ENCODE measurements at regions not wholly inside any gene's neighbourhood (a gene's known extent, or its start where the extent isn't known, plus 50 kb on each side); places are given as distances from the start of the nearest gene placed in this dataset.

DNA sequence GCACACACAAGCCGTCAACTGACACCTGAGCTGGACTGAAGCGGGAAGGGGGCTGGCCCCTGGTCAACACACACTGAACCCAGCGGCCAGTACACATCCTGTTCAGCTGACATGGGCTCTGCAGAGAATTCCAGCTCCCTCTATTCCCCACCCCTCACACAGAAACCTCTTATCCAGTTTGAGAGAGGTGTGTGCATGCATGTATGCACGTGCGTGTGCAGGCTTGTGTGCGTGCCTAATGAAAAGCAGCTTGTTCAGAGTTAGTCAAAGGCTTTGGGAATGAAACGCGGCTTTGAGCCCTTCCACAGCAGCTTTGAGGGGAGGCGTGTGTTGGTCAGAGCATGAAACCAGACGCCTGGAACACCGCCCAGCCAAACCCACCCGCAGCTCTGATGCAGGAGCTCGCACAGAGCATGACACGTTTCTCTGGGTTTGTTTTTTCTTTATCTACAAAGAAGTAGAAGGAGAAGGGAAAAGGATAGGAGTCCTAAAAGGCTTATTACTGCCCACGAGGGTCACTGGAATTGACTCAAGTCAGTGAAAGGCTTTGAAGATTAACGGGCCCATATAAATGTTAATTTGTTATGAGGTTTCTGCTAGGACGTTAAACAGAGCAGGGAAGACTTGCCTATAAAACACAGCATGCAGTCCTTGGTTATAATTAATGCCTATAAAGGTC is 184.2 kb downstream of the ETS2 start:
- peak; percentile 92 for DNase-seq (ENCODE audit: insufficient read length, low spot score, missing footprints)
- peak overlapping the region; percentile 54 for H3K4me2 ChIP-seq (ENCODE audit: insufficient read depth, low read length)
- H3K79me2 ChIP-seq (ENCODE audit: insufficient read depth, low read length): no peaks in the 10 kb centered on the region
- peak overlapping the region; percentile 0 for H3K4me3 ChIP-seq (ENCODE audit: insufficient read depth, low read length)
- peak overlapping the region; percentile 27 for H3K27ac ChIP-seq (ENCODE audit: low read depth, low read length)
- no peaks in the 10 kb centered on the region for H3K9me3 ChIP-seq (ENCODE audit: low read depth, low read length)
- TF ChIP-seq, protein P1, sequence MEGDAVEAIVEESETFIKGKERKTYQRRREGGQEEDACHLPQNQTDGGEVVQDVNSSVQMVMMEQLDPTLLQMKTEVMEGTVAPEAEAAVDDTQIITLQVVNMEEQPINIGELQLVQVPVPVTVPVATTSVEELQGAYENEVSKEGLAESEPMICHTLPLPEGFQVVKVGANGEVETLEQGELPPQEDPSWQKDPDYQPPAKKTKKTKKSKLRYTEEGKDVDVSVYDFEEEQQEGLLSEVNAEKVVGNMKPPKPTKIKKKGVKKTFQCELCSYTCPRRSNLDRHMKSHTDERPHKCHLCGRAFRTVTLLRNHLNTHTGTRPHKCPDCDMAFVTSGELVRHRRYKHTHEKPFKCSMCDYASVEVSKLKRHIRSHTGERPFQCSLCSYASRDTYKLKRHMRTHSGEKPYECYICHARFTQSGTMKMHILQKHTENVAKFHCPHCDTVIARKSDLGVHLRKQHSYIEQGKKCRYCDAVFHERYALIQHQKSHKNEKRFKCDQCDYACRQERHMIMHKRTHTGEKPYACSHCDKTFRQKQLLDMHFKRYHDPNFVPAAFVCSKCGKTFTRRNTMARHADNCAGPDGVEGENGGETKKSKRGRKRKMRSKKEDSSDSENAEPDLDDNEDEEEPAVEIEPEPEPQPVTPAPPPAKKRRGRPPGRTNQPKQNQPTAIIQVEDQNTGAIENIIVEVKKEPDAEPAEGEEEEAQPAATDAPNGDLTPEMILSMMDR (IDR thresholded peaks at IDR 0.05; ENCODE audit: extremely low read depth, low read depth, low read length): no peak
- no peak overlapping the region for H2AFZ ChIP-seq (ENCODE audit: low read length)
- peaks cover 45% of the 10 kb centered on the region for H3K4me1 ChIP-seq (ENCODE audit: insufficient read depth, low read length)
- H3K36me3 ChIP-seq (ENCODE audit: insufficient read depth, low read length): no peaks in the 10 kb centered on the region
- H4K20me1 ChIP-seq (ENCODE audit: insufficient read depth, low read length): no peaks in the 10 kb centered on the region
- peaks cover 10% of the 10 kb centered on the region for H3K27me3 ChIP-seq (ENCODE audit: insufficient read depth, low read length)

DNA sequence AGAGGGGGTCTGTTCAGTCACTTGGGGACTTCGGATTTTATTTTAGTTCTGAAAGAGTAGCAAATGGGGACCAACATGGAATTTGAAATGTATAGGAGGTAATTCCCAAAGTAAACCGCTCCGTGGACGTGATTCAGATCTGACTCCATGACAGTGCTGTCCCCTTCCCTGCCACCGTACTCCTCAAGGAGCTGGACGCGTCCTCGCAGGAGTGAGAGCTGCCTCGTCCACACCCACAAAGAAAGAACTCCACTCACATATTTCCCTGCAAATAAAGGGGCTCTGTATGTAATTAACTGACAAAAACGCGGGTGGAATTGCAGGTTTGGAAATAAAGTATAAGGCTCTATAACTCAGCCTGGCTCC is 183.6 kb downstream of the ETS2 start:
- Histone ChIP-seq H3K36me3 (ENCODE audit: insufficient read depth, low read length) (no peaks in the 10 kb centered on the region), H3K27me3 (ENCODE audit: insufficient read depth, low read length) (peaks cover 10% of the 10 kb centered on the region), H2AFZ (ENCODE audit: low read length) (no peak overlapping the region), H3K4me2 (ENCODE audit: insufficient read depth, low read length) (peak overlapping the region; percentile 54), H3K9me3 (ENCODE audit: low read depth, low read length) (no peaks in the 10 kb centered on the region), H3K79me2 (ENCODE audit: insufficient read depth, low read length) (no peaks in the 10 kb centered on the region), H3K4me1 (ENCODE audit: insufficient read depth, low read length) (peaks cover 50% of the 10 kb centered on the region), H4K20me1 (ENCODE audit: insufficient read depth, low read length) (no peaks in the 10 kb centered on the region), H3K27ac (ENCODE audit: low read depth, low read length) (no peak overlapping the region), H3K4me3 (ENCODE audit: insufficient read depth, low read length) (no peak overlapping the region)
- DNase-seq (ENCODE audit: insufficient read length, low spot score, missing footprints): no peak
- TF ChIP-seq, protein P1 (IDR thresholded peaks at IDR 0.05; ENCODE audit: extremely low read depth, low read depth, low read length): no peak

DNA sequence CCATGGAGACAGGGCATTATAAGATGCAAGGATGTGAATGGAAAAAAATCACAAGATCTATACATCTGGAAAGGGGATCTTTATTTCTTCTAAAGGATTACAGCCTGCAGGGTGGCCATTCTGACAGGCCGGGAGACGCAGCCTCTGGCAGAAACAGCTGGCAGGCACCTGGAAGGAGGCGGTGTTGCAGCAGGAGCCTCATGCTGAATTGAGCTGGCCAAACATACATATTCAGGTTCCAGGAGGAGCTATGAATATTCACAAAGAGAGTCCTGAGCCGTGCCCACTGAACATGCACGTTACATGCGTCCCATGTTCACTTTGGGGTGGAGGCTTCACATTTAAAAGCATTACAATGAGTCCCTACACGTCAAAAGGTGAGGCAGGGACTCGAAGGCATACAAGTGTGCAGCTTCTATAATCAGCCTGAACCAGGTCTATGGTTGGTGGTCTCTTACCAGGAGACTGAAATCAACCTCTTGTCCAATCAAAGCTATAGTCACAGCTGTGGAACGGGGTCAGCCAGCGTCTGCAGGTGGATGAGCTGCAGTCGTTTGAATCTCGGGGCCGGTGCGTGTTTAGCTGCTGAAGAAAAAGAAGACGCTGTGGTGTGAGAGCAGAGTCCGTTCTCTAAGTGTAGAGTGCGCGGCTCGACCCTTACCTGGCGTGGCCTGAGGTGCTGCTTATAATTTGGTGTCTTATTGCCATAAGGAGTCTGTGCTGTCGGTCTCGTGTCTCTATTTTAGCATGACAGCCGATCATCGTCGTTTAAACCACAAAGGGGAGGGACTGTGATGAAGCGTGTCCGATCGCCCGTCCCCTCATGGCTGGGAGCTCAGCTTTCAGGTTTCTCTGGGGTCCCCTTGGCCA is 183.0 kb downstream of the ETS2 start:
- no peaks in the 10 kb centered on the region for H3K79me2 ChIP-seq (ENCODE audit: insufficient read depth, low read length)
- no peak overlapping the region for H2AFZ ChIP-seq (ENCODE audit: low read length)
- H3K9me3 ChIP-seq (ENCODE audit: low read depth, low read length): no peaks in the 10 kb centered on the region
- H3K4me2 ChIP-seq (ENCODE audit: insufficient read depth, low read length): no peak overlapping the region
- TF ChIP-seq, protein P1 (IDR thresholded peaks at IDR 0.05; ENCODE audit: extremely low read depth, low read depth, low read length): no peak
- H3K4me1 ChIP-seq (ENCODE audit: insufficient read depth, low read length): peaks cover 45% of the 10 kb centered on the region
- H3K27me3 ChIP-seq (ENCODE audit: insufficient read depth, low read length): peaks cover 10% of the 10 kb centered on the region
- no peak overlapping the region for H3K4me3 ChIP-seq (ENCODE audit: insufficient read depth, low read length)
- no peaks in the 10 kb centered on the region for H3K36me3 ChIP-seq (ENCODE audit: insufficient read depth, low read length)
- no peaks in the 10 kb centered on the region for H4K20me1 ChIP-seq (ENCODE audit: insufficient read depth, low read length)
- no peak overlapping the region for H3K27ac ChIP-seq (ENCODE audit: low read depth, low read length)
- no peak for DNase-seq (ENCODE audit: insufficient read length, low spot score, missing footprints)
